ENCODE measurements at regions not wholly inside any gene's neighbourhood (a gene's known extent, or its start where the extent isn't known, plus 50 kb on each side); places are given as distances from the start of the nearest gene placed in this dataset.

DNA sequence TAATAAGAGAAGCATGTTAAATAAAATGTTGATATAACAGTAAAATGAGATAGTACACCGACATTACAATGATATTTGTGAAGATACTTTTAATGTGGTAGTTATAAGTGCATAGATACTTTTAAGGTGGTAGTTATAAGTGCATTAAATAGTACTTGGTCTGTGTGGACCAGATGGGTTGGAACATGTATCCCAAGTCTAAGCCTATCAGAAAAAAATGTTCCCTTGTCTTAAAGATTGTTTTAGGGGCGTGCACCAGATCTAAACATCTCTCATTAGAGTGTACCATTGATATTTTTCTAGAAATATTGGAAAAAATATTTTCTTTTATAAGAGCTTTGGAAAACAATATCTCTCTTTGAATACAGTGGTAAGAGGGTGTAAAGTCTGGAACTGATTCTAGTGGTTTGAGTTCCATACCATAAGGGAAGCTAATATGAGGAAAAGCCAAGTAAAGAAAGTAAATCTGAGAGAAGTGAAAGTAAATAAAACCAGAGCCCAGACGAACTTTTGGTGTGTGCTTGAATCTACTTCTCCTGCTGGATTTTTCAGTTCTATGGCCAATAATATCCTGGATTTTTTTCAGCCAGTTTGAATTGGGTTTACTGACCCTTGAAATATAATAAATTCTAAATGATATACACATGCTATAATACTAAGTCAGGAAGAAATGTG lies 175.3 kb downstream of the MBL2 start:
- H4K8ac ChIP-seq (replicated peaks; ENCODE audit: insufficient read length, low read depth, low read length), result no peak overlapping the region
- DNase-seq, result no peak
- no peak overlapping the region for H3K18ac ChIP-seq (ENCODE audit: insufficient read length, low read depth, low read length)
- H3K79me2 ChIP-seq (ENCODE audit: insufficient read depth, low read length), result no peaks in the 10 kb centered on the region
- H2BK120ac ChIP-seq (ENCODE audit: low read depth, low read length, poor library complexity, severe bottlenecking), result no peak overlapping the region
- H3K4me1 ChIP-seq (ENCODE audit: insufficient read depth, low read length), result no peaks in the 10 kb centered on the region
- no peaks in the 10 kb centered on the region for H4K20me1 ChIP-seq (ENCODE audit: control insufficient read depth, insufficient read depth, insufficient read length)
- H3K14ac ChIP-seq (ENCODE audit: insufficient read depth, low read length), result no peak overlapping the region
- no peak overlapping the region for H4K5ac ChIP-seq (ENCODE audit: insufficient read length, low read depth, low read length)
- H3K9me3 ChIP-seq (ENCODE audit: control insufficient read depth, low read depth, low read length), result no peaks in the 10 kb centered on the region
- no peak overlapping the region for H2BK12ac ChIP-seq (ENCODE audit: insufficient read length, low read depth, low read length)
- H3K4me2 ChIP-seq (ENCODE audit: insufficient read depth, insufficient read length, low read length), result no peak overlapping the region
- TF ChIP-seq, protein P1, sequence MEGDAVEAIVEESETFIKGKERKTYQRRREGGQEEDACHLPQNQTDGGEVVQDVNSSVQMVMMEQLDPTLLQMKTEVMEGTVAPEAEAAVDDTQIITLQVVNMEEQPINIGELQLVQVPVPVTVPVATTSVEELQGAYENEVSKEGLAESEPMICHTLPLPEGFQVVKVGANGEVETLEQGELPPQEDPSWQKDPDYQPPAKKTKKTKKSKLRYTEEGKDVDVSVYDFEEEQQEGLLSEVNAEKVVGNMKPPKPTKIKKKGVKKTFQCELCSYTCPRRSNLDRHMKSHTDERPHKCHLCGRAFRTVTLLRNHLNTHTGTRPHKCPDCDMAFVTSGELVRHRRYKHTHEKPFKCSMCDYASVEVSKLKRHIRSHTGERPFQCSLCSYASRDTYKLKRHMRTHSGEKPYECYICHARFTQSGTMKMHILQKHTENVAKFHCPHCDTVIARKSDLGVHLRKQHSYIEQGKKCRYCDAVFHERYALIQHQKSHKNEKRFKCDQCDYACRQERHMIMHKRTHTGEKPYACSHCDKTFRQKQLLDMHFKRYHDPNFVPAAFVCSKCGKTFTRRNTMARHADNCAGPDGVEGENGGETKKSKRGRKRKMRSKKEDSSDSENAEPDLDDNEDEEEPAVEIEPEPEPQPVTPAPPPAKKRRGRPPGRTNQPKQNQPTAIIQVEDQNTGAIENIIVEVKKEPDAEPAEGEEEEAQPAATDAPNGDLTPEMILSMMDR (conservative IDR thresholded peaks at IDR 0.05), result no peak
- Mint-ChIP-seq H3K9me3 (no peaks in the 10 kb centered on the region), H3K27me3 (ENCODE audit: low read depth) (no peaks in the 10 kb centered on the region; the same call in 1 of the 2 replicates), H3K4me1 (no peaks in the 10 kb centered on the region), H3K36me3 (ENCODE audit: insufficient read depth in 1 of 3, low read depth in 3 of 3) (no peaks in the 10 kb centered on the region), H3K27ac (no peak overlapping the region), H3K4me3 (no peak overlapping the region)
- no peaks in the 10 kb centered on the region for H3K79me1 ChIP-seq (ENCODE audit: insufficient read depth, low read depth, low read length, poor library complexity, severe bottlenecking)
- H3K9ac ChIP-seq (ENCODE audit: extremely low read depth, insufficient read length, low read length), result no peak overlapping the region
- H4K91ac ChIP-seq (ENCODE audit: insufficient read length, low read depth, low read length), result no peak overlapping the region
- H3K27ac ChIP-seq (ENCODE audit: insufficient read length, low read depth, low read length), result no peak overlapping the region
- H3K23me2 ChIP-seq (ENCODE audit: insufficient read length, low read depth, low read length, poor library complexity, severe bottlenecking), result no peaks in the 10 kb centered on the region
- H2BK20ac ChIP-seq (ENCODE audit: low read depth, low read length, poor library complexity, severe bottlenecking), result no peak overlapping the region
- no peak overlapping the region for H2BK5ac ChIP-seq (ENCODE audit: insufficient read length, low read length)
- no peak overlapping the region for H3K4ac ChIP-seq (ENCODE audit: low read depth, low read length)
- H3K27me3 ChIP-seq (ENCODE audit: insufficient read depth, low read length), result no peaks in the 10 kb centered on the region
- H3K56ac ChIP-seq (ENCODE audit: insufficient read length, low read depth, low read length), result no peak overlapping the region
- H3T11ph ChIP-seq (ENCODE audit: low read length), result no peak overlapping the region
- no peak overlapping the region for H3K23ac ChIP-seq (ENCODE audit: insufficient read length, low read depth, low read length)
- no CpG with 5 or more reads among the region's 3 CpGs for WGBS (ENCODE audit: extremely low coverage, insufficient read length, low lambda C conversion rate)
- no peak overlapping the region for H2AFZ ChIP-seq (ENCODE audit: low read length)
- H2AK5ac ChIP-seq (ENCODE audit: insufficient read length, low read length), result no peak overlapping the region
- H2BK15ac ChIP-seq (ENCODE audit: low read depth, low read length), result no peak overlapping the region
